SK-N-SH (cell line): ENCODE measurements at regions not wholly inside any gene's neighbourhood (a gene's known extent, or its start where the extent isn't known, plus 50 kb on each side); places are given as distances from the start of the nearest gene placed in this dataset.
A peak's percentile ranks its signal among the peaks of the same experiment; 100 is the strongest.

Experiments used
- CTCF ChIA-PET: fragments of 300-600, 350-600 bp; formaldehyde crosslinking; extraction: SDS; loops from one replicate; lab custom pipeline; 2021; lab: Yijun Ruan, JAX
- POLR2A ChIA-PET: fragments of 350-600 bp; sonication (Branson Sonifier 250); formaldehyde crosslinking; extraction: SDS; loops from one replicate; lab custom pipeline; 2020; ENCODE audit warnings: antibody characterized with exemption, inconsistent platforms; lab: Yijun Ruan, JAX
- DNase-seq: peaks from one replicate; pipeline ENCODE4 v3.0.0; 2012
- H2AFZ ChIP-seq: fragments of 200-600 bp; sonication (generic); 2 replicates; pipeline ENCODE4 v1.8.1; 2016; ENCODE audit warnings: antibody characterized with exemption, mild to moderate bottlenecking, low read depth
- H3F3A ChIP-seq: fragments of 200-600 bp; sonication (generic); replicated peaks from 2 replicates; pipeline ENCODE3; 2016; ENCODE audit warnings: antibody characterized with exemption, mild to moderate bottlenecking; ENCODE audit not compliant: insufficient read depth
- H3K27ac ChIP-seq, 2 experiments: fragments of 200-500 bp in 1 of 2; fragments of 200-600 bp in 1 of 2; sonication (Bioruptor generic) in 1 of 2; sonication (generic), shearing (Covaris generic) in 1 of 2; 2 replicates each; pipeline versions ENCODE4 v1.5.1 to v1.6.1; 2014 to 2016; ENCODE audit warnings: low read depth in 2 of 2, inconsistent platforms in 1 of 2, low read length in 1 of 2, mild to moderate bottlenecking in 1 of 2, mixed read lengths in 1 of 2
- H3K27me3 ChIP-seq: fragments of 200-600 bp; sonication (generic), shearing (Covaris generic); 2 replicates; pipeline ENCODE4 v1.6.1; 2016; ENCODE audit warnings: mixed run types; ENCODE audit not compliant: insufficient read depth
- H3K36me3 ChIP-seq, 2 experiments: fragments of 200-500 bp in 1 of 2; fragments of 200-600 bp in 1 of 2; sonication (Bioruptor generic) in 1 of 2; sonication (generic) in 1 of 2; replicated peaks in 1 of 2; 2 replicates each; pipeline versions ENCODE3 to v1.5.1; 2014 to 2016; ENCODE audit warnings: low read length in 1 of 2, mild to moderate bottlenecking in 1 of 2; ENCODE audit not compliant: insufficient read depth in 2 of 2, control insufficient read depth in 1 of 2
- H3K4me1 ChIP-seq, 2 experiments: fragments of 200-500 bp in 1 of 2; fragments of 200-600 bp in 1 of 2; sonication (Bioruptor generic) in 1 of 2; sonication (generic), shearing (Covaris generic) in 1 of 2; 2 replicates each; pipeline versions ENCODE4 v1.5.1 to v1.6.1; 2014 to 2016; ENCODE audit warnings: low read depth in 1 of 2, low read length in 1 of 2, mixed run types in 1 of 2; ENCODE audit not compliant: insufficient read depth in 2 of 2, control insufficient read depth in 1 of 2
- H3K4me2 ChIP-seq: fragments of 200-600 bp; sonication (generic), shearing (Covaris generic); 2 replicates; pipeline ENCODE4 v1.6.1; 2017; ENCODE audit warnings: mixed run types
- H3K4me3 ChIP-seq, 2 experiments: fragments of 200-500 bp in 1 of 2; fragments of 200-600 bp in 1 of 2; sonication (Bioruptor generic) in 1 of 2; sonication (generic), shearing (Covaris generic) in 1 of 2; 2 replicates each; pipeline versions ENCODE4 v1.5.1 to v1.8.1; 2014 to 2016; ENCODE audit warnings: low read depth in 2 of 2, inconsistent platforms in 1 of 2, low read length in 1 of 2, mild to moderate bottlenecking in 1 of 2, mixed read lengths in 1 of 2, moderate library complexity in 1 of 2
- H3K79me2 ChIP-seq: fragments of 200-600 bp; sonication (generic); 2 replicates; pipeline ENCODE4 v1.8.1; 2017; ENCODE audit warnings: mild to moderate bottlenecking; ENCODE audit not compliant: insufficient read depth
- H3K9ac ChIP-seq: fragments of 200-600 bp; sonication (generic); 2 replicates; pipeline ENCODE4 v1.6.1; 2017; ENCODE audit warnings: mixed run types
- H3K9me2 ChIP-seq: fragments of 200-600 bp; sonication (generic); 2 replicates; pipeline ENCODE4 v1.6.1; 2017; ENCODE audit warnings: mixed run types
- H3K9me3 ChIP-seq: fragments of 200-600 bp; sonication (generic); 2 replicates; pipeline ENCODE4 v1.6.1; 2017; ENCODE audit warnings: mixed run types, mild to moderate bottlenecking, moderate library complexity
- H4K20me1 ChIP-seq: fragments of 200-600 bp; sonication (generic); 2 replicates; pipeline ENCODE4 v1.6.1; 2017; ENCODE audit warnings: mild to moderate bottlenecking, mixed run types; ENCODE audit not compliant: insufficient read depth
- ELF1 ChIP-seq: IDR thresholded peaks from 2 replicates; pipeline ENCODE4 v1.4.0; 2012
- EZH2phosphoT487 ChIP-seq: fragments of 200-600 bp; sonication (generic); IDR thresholded peaks from 2 replicates; pipeline ENCODE4 v1.6.1; 2017; ENCODE audit warnings: low read depth, mixed run types, mild to moderate bottlenecking, antibody characterized with exemption, moderate library complexity, borderline replicate concordance
- GABPA ChIP-seq: IDR thresholded peaks from 2 replicates; pipeline ENCODE4 v1.4.0; 2012; ENCODE audit warnings: low read depth, mild to moderate bottlenecking
- GATA2 ChIP-seq: sonication (generic); formaldehyde crosslinking; IDR thresholded peaks from 2 replicates; pipeline ENCODE4 v1.5.0; 2020; ENCODE audit warnings: mild to moderate bottlenecking, missing genetic modification reagents
- IRF3 ChIP-seq: fragments of 150-350 bp; IDR thresholded peaks from 2 replicates; pipeline ENCODE4 v1.6.1; 2016; ENCODE audit warnings: mild to moderate bottlenecking, low read depth, low read length
- RAD21 ChIP-seq: IDR thresholded peaks from 2 replicates; pipeline ENCODE4 v1.6.1; 2012; ENCODE audit warnings: mild to moderate bottlenecking, low read length
- SMC3 ChIP-seq: IDR thresholded peaks from 2 replicates; pipeline ENCODE4 v1.6.1; 2012; ENCODE audit warnings: low read depth, low read length, improper control_type of control experiment
- USF1 ChIP-seq: IDR thresholded peaks from 2 replicates; pipeline ENCODE4 v1.4.0; 2012; ENCODE audit warnings: low read depth, borderline replicate concordance
- WGBS: methylation state at CpG from one replicate; pipeline ENCODE4 v1.1.6; 2017; ENCODE audit warnings: low lambda C conversion rate; 5-methylcytosine and 5-hydroxymethylcytosine counted together

GRCh38 chr21:28655471-28655870 lies 337.2 kb downstream of the LTN1 start:
- no peaks in the 10 kb centered on the region for H3K36me3 ChIP-seq
- no peaks in the 10 kb centered on the region for H3K27me3 ChIP-seq
- H3K9me3 ChIP-seq = no peaks in the 10 kb centered on the region
- TF ChIP-seq ELF1 (no peak), EZH2phosphoT487 (no peak), USF1 (no peak)
- H3K27ac ChIP-seq = no peak overlapping the region
- no peak overlapping the region for H3K4me2 ChIP-seq
- no peaks in the 10 kb centered on the region for H3K79me2 ChIP-seq
- H4K20me1 ChIP-seq = no peaks in the 10 kb centered on the region
- ChIA-PET CTCF (no interaction called here), POLR2A (no interaction called here)
- no peaks in the 10 kb centered on the region for H3K4me1 ChIP-seq
- no peak overlapping the region for H2AFZ ChIP-seq
- no peak for DNase-seq
- WGBS = 89% methylated on average over 1 of the region's 1 CpG
- H3K9ac ChIP-seq = no peak overlapping the region
- no peaks in the 10 kb centered on the region for H3K9me2 ChIP-seq
- H3F3A ChIP-seq = no peaks in the 10 kb centered on the region
- no peak overlapping the region for H3K4me3 ChIP-seq

GRCh38 chr21:28654406-28654805 lies 338.3 kb downstream of the LTN1 start:
- Histone ChIP-seq H4K20me1 (no peaks in the 10 kb centered on the region), H3K9me2 (no peaks in the 10 kb centered on the region), H3K9ac (no peak overlapping the region), H3K36me3 (no peaks in the 10 kb centered on the region), H3K9me3 (no peaks in the 10 kb centered on the region), H3K27ac (no peak overlapping the region), H3K27me3 (no peaks in the 10 kb centered on the region), H3K4me2 (no peak overlapping the region), H3K79me2 (no peaks in the 10 kb centered on the region), H2AFZ (no peak overlapping the region), H3F3A (no peaks in the 10 kb centered on the region), H3K4me3 (no peak overlapping the region), H3K4me1 (no peaks in the 10 kb centered on the region)
- ChIA-PET POLR2A (no interaction called here), CTCF (no interaction called here)
- DNase-seq = no peak
- WGBS = 92% methylated on average over 3 of the region's 3 CpGs
- TF ChIP-seq GATA2 (CRISPR knock-in tag) (no peak), IRF3 (no peak), SMC3 (no peak), GABPA (no peak)

- no peak for DNase-seq
- Histone ChIP-seq H3K4me1 (no peaks in the 10 kb centered on the region; a peak in 1 of 4 replicates), H4K20me1 (no peaks in the 10 kb centered on the region), H3K4me2 (no peak overlapping the region), H3K27me3 (no peaks in the 10 kb centered on the region), H3K9me2 (no peaks in the 10 kb centered on the region), H3K9ac (no peak overlapping the region), H3K9me3 (no peaks in the 10 kb centered on the region), H2AFZ (no peak overlapping the region), H3K4me3 (no peak overlapping the region), H3K36me3 (no peaks in the 10 kb centered on the region), H3K79me2 (no peaks in the 10 kb centered on the region), H3F3A (no peaks in the 10 kb centered on the region), H3K27ac (no peak overlapping the region)
- WGBS = 20% methylated on average over 1 of the region's 1 CpG
- TF ChIP-seq GATA2 (CRISPR knock-in tag) (no peak), RAD21 (peak; percentile 13; the same call in 1 of the 2 replicates)
- ChIA-PET POLR2A (no interaction called here), CTCF (interaction anchor here (1.0 kb wide), 1 partner anchor 35 kb away, joined by 3 read pairs; no protein-coding TSS in a partner anchor)
Measured at GRCh38 chr21:28644762-28645161, 347.9 kb downstream of the LTN1 start.
